ENCODE measurements at regions not wholly inside any gene's neighbourhood (a gene's known extent, or its start where the extent isn't known, plus 50 kb on each side); places are given as distances from the start of the nearest gene placed in this dataset. TPM values are rescaled to one million over a fixed set of nuclear protein-coding genes. Genes with fewer than 3 reads are reported as not detected.

Small RNA genes lying in the stretch of these regions (microRNA-seq; reads per million reads assigned to microRNA genes)
- gene MIR888 (ENCODE audit: borderline replicate concordance) (not detected), gene MIR890 (ENCODE audit: borderline replicate concordance) (not detected), gene MIR891A (ENCODE audit: borderline replicate concordance) (not detected), gene MIR891B (ENCODE audit: borderline replicate concordance) (not detected), gene MIR892A (ENCODE audit: borderline replicate concordance) (not detected), gene MIR892B (ENCODE audit: borderline replicate concordance) (not detected), gene MIR892C (ENCODE audit: borderline replicate concordance) (not detected)

Measured in activated CD4-positive, alpha-beta T cell treated with anti-CD3 and anti-CD28 coated beads for 36 hours (primary cell).